Activated CD4-positive, alpha-beta T cell treated with anti-CD3 and anti-CD28 coated beads, Interleukin-2, amount 10 ng/mL, durations not matched to agents 7 days and 5 days (primary cell): ENCODE measurements at regions not wholly inside any gene's neighbourhood (a gene's known extent, or its start where the extent isn't known, plus 50 kb on each side); places are given as distances from the start of the nearest gene placed in this dataset.
A peak's percentile ranks its signal among the peaks of the same experiment; 100 is the strongest.
"Not testable (repeated sequence)": the region's sequence is repeated elsewhere in the genome, so short reads cannot be mapped to it uniquely, and the experiment has no call there.

Experiments used
- CTCF ChIA-PET: fragments of 350-600 bp; sonication (Branson Sonifier 250); formaldehyde crosslinking; loops from one replicate; lab custom pipeline; 2021; ENCODE audit warnings: antibody characterized with exemption; lab: Charles Lee
- POLR2A ChIA-PET: fragments of 350-600 bp; sonication (Branson Sonifier 250); formaldehyde crosslinking; loops from one replicate; lab custom pipeline; 2021; ENCODE audit warnings: antibody characterized with exemption; lab: Charles Lee
- DNase-seq: peaks from one replicate; pipeline ENCODE4 v3.0.0-alpha.2; 2020
- H3K27ac Mint-ChIP-seq: one replicate; pipeline ENCODE4 v1.8.0; 2021; ENCODE audit warnings: mild to moderate bottlenecking, moderate library complexity, mixed read lengths
- H3K27me3 Mint-ChIP-seq: one replicate; pipeline ENCODE4 v1.8.0; 2021; ENCODE audit warnings: mixed read lengths
- H3K36me3 Mint-ChIP-seq: one replicate; pipeline ENCODE4 v1.8.0; 2021; ENCODE audit warnings: low read depth, mixed read lengths
- H3K4me1 Mint-ChIP-seq: one replicate; pipeline ENCODE4 v1.8.0; 2021; ENCODE audit warnings: mixed read lengths
- H3K4me3 Mint-ChIP-seq: one replicate; pipeline ENCODE4 v1.8.0; 2021; ENCODE audit warnings: mild to moderate bottlenecking, moderate library complexity, mixed read lengths
- H3K9me3 Mint-ChIP-seq: one replicate; pipeline ENCODE4 v1.8.0; 2021; ENCODE audit warnings: mixed read lengths

DNA sequence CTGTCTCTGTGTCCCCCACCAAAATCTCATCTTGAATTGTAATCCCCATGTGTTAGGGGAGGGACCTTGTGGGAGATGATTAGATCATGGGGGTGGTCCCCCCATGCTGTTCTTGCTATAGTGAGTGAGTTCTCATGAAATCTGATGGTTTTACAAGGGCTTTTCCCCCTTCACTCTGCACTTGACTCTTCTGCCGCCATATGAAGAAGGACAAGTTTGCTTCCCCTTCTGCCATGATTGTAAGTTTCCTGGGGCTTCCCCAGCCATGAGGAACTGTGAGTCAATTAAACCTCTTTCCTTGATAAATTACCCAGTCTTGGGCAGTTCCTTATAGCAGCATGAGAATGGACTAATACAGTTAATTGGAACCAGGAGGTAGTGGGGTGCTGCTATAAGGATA, 137.1 kb upstream of the RAB4A start:
- Mint-ChIP-seq H3K9me3 (peaks cover 27% of the 10 kb centered on the region), H3K27me3 (peaks cover 2% of the 10 kb centered on the region), H3K4me3 (no peak overlapping the region), H3K27ac (no peak overlapping the region), H3K4me1 (peaks cover 52% of the 10 kb centered on the region), H3K36me3 (peaks cover 16% of the 10 kb centered on the region)
- no peak for DNase-seq
- POLR2A ChIA-PET, result no interaction called here
- CTCF ChIA-PET, result no interaction called here

GRCh38 chr1:229134381-229135217, 136.3 kb upstream of the RAB4A start:
- peaks cover 52% of the 10 kb centered on the region for H3K4me1 Mint-ChIP-seq
- CTCF ChIA-PET, H3K27ac Mint-ChIP-seq: not testable (repeated sequence)

DNA sequence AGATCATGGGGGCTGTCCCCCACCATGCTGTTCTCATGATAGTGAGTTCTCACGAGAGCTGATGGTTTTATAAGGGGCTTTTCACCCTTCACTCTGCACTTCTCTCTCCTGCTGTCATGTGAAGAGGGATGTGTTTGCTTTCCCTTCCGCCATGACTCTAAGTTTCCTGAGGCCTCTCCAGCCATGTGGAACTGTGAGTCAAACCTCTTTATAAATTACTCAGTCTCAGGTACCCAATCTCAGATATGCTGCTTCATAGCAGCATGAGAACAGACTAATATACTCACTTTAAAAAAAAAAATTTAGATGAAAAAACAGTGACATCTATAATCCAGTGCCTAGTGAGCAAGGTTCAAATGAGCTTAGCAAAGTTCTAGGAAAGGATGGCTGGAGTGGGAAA, 135.1 kb upstream of the RAB4A start:
- Mint-ChIP-seq H3K4me1 (peaks cover 48% of the 10 kb centered on the region), H3K9me3 (peaks cover 27% of the 10 kb centered on the region), H3K36me3 (peaks cover 16% of the 10 kb centered on the region), H3K27me3 (peaks cover 2% of the 10 kb centered on the region), H3K27ac (no peak overlapping the region), H3K4me3 (no peak overlapping the region)
- POLR2A ChIA-PET, result no interaction called here
- DNase-seq, result no peak
- CTCF ChIA-PET, result no interaction called here

More at GRCh38 chr1:229134381-229135217, 136.3 kb upstream of the RAB4A start:
- POLR2A ChIA-PET, DNase-seq, H3K4me3 Mint-ChIP-seq, H3K27me3 Mint-ChIP-seq: not testable (repeated sequence)
- Mint-ChIP-seq H3K36me3 (peaks cover 16% of the 10 kb centered on the region), H3K9me3 (peaks cover 27% of the 10 kb centered on the region)

GRCh38 chr1:229136822-229137221, 134.1 kb upstream of the RAB4A start:
- no peak for DNase-seq
- Mint-ChIP-seq H3K4me3 (no peak overlapping the region), H3K27ac (no peak overlapping the region), H3K27me3 (peaks cover 2% of the 10 kb centered on the region), H3K36me3 (peaks cover 16% of the 10 kb centered on the region), H3K4me1 (peaks cover 38% of the 10 kb centered on the region), H3K9me3 (peaks cover 27% of the 10 kb centered on the region)
- CTCF ChIA-PET, result no interaction called here
- POLR2A ChIA-PET, result no interaction called here

DNA sequence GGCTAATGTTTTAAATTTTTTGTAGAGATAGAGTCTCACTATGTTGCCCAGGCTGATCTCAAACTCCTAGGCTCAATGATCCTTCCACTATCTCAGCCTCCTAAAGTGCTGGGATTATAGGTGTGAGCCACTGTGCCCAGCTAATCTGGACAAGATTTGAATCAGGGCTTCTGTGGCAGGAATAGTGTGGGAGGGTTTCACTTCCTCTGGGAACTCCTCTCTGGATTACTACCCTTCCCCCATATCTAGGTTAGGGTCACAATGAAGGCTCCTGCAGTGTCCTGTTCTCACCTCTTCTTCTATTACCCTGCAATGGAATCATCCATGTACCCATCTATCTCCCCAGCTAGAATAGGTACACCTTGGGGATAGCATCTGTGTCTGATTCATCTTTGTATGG, 133.6 kb upstream of the RAB4A start:
- Mint-ChIP-seq H3K9me3 (peaks cover 27% of the 10 kb centered on the region), H3K27me3 (no peaks in the 10 kb centered on the region), H3K4me3 (no peak overlapping the region), H3K36me3 (peaks cover 16% of the 10 kb centered on the region), H3K27ac (no peak overlapping the region), H3K4me1 (peaks cover 36% of the 10 kb centered on the region)
- POLR2A ChIA-PET, result no interaction called here
- CTCF ChIA-PET, result no interaction called here
- no peak for DNase-seq

DNA sequence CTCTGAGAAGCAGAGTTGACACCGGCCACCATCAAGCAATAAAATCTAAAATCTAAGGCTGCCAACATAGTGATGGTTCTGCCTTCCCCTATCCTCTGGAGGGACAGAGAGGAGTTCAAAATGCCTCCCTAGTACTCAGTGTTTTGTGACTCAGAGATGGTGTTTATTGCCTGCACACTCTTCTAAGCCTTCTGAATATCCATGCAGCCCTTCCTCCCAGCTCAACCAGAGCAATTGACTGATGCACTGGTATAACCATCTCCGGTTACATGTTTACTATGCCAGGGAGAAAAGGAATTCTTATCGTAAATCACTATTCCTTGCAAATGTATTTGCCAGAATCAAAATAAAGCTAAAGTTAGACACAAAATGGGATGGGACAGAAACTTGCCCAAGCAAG, 132.9 kb upstream of the RAB4A start:
- DNase-seq, result no peak
- Mint-ChIP-seq H3K27ac (no peak overlapping the region), H3K27me3 (no peaks in the 10 kb centered on the region), H3K4me1 (peaks cover 36% of the 10 kb centered on the region), H3K36me3 (peaks cover 16% of the 10 kb centered on the region), H3K9me3 (peaks cover 26% of the 10 kb centered on the region), H3K4me3 (no peak overlapping the region)
- POLR2A ChIA-PET, result no interaction called here
- CTCF ChIA-PET, result no interaction called here

GRCh38 chr1:229139331-229140118, 131.4 kb upstream of the RAB4A start:
- peaks cover 17% of the 10 kb centered on the region for H3K9me3 Mint-ChIP-seq
- peaks cover 9% of the 10 kb centered on the region for H3K36me3 Mint-ChIP-seq
- peak overlapping the region; percentile 79 for H3K27ac Mint-ChIP-seq
- H3K4me3 Mint-ChIP-seq, result peak overlapping the region; percentile 54
- H3K27me3 Mint-ChIP-seq, result no peaks in the 10 kb centered on the region
- POLR2A ChIA-PET, result no interaction called here
- H3K4me1 Mint-ChIP-seq, result peaks cover 36% of the 10 kb centered on the region
- peak; percentile 31 for DNase-seq
- CTCF ChIA-PET, result interaction anchor here (1.2 to 1.6 kb wide), 2 partner anchors 10 to 13 kb away, joined by 3 to 7 read pairs; no protein-coding TSS in a partner anchor

DNA sequence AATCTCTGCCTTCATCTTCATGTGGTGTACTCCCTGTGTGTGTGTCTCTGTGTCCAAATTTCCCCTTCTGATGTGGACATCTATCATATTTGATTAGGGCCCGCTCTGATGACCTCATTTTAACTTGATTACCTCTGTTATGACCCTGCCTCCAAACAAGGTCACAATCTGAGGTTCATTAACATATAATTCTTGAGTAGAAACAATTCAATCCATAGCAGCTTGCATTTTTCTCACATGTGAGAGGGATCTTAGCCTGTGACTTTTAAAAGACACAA, 130.9 kb upstream of the RAB4A start:
- Mint-ChIP-seq H3K9me3 (peaks cover 13% of the 10 kb centered on the region), H3K4me3 (no peak overlapping the region), H3K27ac (no peak overlapping the region), H3K36me3 (peaks cover 5% of the 10 kb centered on the region), H3K27me3 (no peaks in the 10 kb centered on the region), H3K4me1 (peaks cover 36% of the 10 kb centered on the region)
- ChIA-PET CTCF (interaction anchor here (1.2 to 1.6 kb wide), 2 partner anchors 11 to 12 kb away, joined by 3 to 7 read pairs; no protein-coding TSS in a partner anchor), POLR2A (no interaction called here)
- DNase-seq, result no peak

DNA sequence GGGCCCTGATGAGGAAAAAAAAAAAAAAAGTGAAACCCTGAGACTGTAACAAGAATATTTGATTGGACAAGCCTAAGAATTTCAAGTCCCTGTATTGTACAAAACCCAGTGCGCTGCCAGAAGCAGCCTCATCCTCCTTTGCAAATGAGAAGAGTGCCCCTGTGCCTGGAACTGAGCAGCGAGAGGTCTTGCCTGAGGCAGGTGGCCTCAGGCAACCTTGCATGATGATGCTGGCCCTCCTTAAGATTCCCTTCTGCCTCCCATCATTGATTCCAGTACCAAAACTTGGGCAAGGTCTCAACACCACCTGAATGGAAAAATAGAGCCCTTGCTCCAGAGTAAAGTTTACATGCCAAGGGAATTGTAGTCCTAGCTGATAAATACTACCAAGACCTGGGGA, 129.6 kb upstream of the RAB4A start:
- Mint-ChIP-seq H3K9me3 (peaks cover 2% of the 10 kb centered on the region), H3K27ac (no peak overlapping the region), H3K27me3 (no peaks in the 10 kb centered on the region), H3K36me3 (no peaks in the 10 kb centered on the region), H3K4me1 (peaks cover 35% of the 10 kb centered on the region), H3K4me3 (no peak overlapping the region)
- no peak for DNase-seq
- CTCF ChIA-PET, result interaction anchor here (1.6 kb wide), 1 partner anchor 12 kb away, joined by 5 read pairs; no protein-coding TSS in a partner anchor
- POLR2A ChIA-PET, result no interaction called here

DNA sequence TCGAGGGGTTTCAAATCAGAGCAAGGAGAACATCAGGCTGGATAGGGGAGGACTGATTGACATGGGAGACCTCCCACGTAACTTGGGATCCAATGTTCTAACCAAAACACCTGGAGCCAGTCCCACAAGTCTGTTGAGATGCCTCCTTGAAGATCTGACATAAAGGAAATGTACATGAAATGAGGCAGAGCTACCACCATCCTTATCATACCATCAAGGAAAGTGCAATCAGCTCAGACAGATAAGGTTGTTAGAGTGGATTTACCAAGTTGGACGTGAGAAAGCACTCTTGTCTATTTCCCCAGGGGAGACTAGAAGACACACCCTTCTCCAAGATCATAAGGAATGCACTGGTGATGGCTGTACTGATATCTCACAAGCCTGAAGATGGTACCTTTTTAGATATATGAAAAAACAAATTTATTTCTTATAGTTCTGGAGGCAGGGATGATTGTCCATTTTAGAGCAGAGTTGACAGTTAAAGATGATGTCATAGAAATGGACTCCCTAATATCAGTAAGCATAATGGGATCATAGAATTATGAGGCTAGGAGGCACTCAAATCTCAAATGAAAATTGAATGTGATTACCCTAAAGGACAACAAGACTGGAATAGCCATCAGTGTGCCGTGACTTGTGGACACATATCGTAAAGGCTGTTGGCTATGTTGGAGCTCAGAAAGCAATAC, 129.1 kb upstream of the RAB4A start:
- no peaks in the 10 kb centered on the region for H3K9me3 Mint-ChIP-seq
- H3K4me3 Mint-ChIP-seq, result no peak overlapping the region
- ChIA-PET POLR2A (no interaction called here), CTCF (interaction anchor here (1.6 kb wide), 1 partner anchor 13 kb away, joined by 5 read pairs; no protein-coding TSS in a partner anchor)
- no peak overlapping the region for H3K27ac Mint-ChIP-seq
- DNase-seq, result no peak
- no peaks in the 10 kb centered on the region for H3K36me3 Mint-ChIP-seq
- H3K4me1 Mint-ChIP-seq, result peaks cover 30% of the 10 kb centered on the region
- H3K27me3 Mint-ChIP-seq, result no peaks in the 10 kb centered on the region

DNA sequence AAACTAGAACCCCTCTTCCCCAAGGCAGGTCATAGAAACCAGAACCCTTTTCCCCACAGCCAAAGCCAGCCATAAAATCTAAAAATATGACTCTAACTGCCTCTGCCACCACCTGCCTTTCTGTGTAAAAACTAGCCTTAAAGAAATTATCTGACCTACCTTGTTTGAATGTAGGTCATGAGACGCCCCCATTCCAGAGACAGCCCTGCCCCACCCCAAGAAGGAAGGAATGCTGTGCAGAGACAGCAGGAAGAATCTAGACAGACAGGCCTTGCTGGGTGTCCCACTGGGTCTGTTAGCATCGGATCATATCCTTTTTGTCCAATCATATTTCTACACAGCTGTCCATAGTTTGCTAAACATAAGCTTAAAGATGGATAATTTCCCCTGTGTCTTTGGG, 128.4 kb upstream of the RAB4A start:
- Mint-ChIP-seq H3K9me3 (no peaks in the 10 kb centered on the region), H3K4me1 (peaks cover 23% of the 10 kb centered on the region), H3K27me3 (no peaks in the 10 kb centered on the region), H3K4me3 (no peak overlapping the region), H3K27ac (no peak overlapping the region), H3K36me3 (no peaks in the 10 kb centered on the region)
- ChIA-PET CTCF (interaction anchor here (1.6 kb wide), 1 partner anchor 13 kb away, joined by 5 read pairs; no protein-coding TSS in a partner anchor), POLR2A (no interaction called here)
- DNase-seq, result no peak

DNA sequence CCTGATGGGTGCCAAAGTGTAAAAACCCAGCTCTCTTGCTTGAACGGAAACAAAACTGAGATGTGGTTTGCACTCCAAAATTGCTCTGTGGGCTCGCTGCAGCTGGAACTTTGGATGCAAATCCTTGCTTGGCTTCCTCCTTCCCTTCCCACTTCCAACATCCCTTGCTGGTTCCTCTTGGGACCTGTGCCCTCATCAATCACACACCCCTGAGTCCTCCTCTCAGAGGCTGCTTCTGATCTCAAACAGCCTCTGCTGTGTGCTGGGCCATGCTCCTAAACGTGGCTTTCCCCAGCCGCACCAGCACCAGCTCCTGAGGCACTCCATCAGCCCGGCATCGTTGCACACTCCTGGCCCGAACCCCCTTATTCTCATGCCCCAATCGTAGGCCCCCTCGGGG, 124.3 kb upstream of the RAB4A start:
- Mint-ChIP-seq H3K4me1 (no peaks in the 10 kb centered on the region), H3K36me3 (no peaks in the 10 kb centered on the region), H3K4me3 (no peak overlapping the region), H3K27me3 (no peaks in the 10 kb centered on the region), H3K9me3 (no peaks in the 10 kb centered on the region), H3K27ac (no peak overlapping the region)
- DNase-seq, result no peak
- POLR2A ChIA-PET, result no interaction called here
- CTCF ChIA-PET, result interaction anchor here (0.7 kb wide), 1 partner anchor 21 kb away, joined by 3 read pairs; no protein-coding TSS in a partner anchor

DNA sequence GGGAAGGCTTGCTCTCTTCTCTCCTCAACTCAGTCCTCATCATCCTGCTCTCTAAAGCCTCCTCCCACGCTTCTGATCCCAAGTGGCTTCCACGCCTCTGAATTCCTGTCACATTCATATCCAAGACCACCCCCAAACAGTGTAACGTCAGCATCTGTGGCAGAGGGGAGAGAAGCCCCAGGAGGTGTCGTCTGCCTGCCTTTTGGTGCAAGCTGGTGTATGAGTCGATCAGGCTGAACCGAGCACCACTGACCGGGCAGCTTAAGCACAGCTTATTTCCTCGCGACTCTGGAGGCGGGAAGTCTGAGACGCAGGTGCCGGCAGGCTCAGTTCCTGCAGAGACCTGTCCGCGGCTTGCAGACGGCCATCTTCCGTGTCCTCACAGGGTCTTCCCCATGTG, 123.8 kb upstream of the RAB4A start:
- H3K4me1 Mint-ChIP-seq, result no peaks in the 10 kb centered on the region
- no peaks in the 10 kb centered on the region for H3K27me3 Mint-ChIP-seq
- H3K27ac Mint-ChIP-seq, result no peak overlapping the region
- ChIA-PET CTCF (no interaction called here), POLR2A (no interaction called here)
- no peaks in the 10 kb centered on the region for H3K9me3 Mint-ChIP-seq
- no peaks in the 10 kb centered on the region for H3K36me3 Mint-ChIP-seq
- H3K4me3 Mint-ChIP-seq, result no peak overlapping the region
- no peak for DNase-seq
